ENCODE measurements at regions not wholly inside any gene's neighbourhood (a gene's known extent, or its start where the extent isn't known, plus 50 kb on each side); places are given as distances from the start of the nearest gene placed in this dataset.

DNA sequence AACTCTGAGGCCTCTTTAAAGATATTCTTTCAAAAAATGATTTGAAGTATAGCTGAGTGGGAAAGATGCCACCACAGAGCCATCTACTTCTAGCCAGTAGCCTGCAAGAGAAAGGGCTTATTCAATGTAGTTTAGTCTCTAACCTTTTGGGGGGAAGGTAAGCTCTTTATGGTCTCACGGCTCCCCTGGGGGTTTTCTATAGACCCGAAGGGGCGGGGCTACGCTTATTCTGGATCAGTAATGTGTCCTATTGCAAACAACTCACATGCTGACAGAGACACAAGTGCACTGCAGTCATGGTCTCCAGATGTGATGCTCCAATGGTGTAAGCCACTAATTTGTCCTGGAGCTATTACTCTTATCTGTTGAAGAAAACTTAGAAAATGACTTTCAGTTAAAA lies 53.4 kb upstream of the RPS23 start:
- TF ChIP-seq NFATC4 (CRISPR knock-in tag; IDR thresholded peaks at IDR 0.05), result no peak
- TF ChIP-seq, protein P1, sequence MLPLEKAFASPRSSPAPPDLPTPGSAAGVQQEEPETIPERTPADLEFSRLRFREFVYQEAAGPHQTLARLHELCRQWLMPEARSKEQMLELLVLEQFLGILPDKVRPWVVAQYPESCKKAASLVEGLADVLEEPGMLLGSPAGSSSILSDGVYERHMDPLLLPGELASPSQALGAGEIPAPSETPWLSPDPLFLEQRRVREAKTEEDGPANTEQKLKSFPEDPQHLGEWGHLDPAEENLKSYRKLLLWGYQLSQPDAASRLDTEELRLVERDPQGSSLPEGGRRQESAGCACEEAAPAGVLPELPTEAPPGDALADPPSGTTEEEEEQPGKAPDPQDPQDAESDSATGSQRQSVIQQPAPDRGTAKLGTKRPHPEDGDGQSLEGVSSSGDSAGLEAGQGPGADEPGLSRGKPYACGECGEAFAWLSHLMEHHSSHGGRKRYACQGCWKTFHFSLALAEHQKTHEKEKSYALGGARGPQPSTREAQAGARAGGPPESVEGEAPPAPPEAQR (CRISPR knock-in tag; IDR thresholded peaks at IDR 0.05), result no peak
- TF ChIP-seq, protein P2, sequence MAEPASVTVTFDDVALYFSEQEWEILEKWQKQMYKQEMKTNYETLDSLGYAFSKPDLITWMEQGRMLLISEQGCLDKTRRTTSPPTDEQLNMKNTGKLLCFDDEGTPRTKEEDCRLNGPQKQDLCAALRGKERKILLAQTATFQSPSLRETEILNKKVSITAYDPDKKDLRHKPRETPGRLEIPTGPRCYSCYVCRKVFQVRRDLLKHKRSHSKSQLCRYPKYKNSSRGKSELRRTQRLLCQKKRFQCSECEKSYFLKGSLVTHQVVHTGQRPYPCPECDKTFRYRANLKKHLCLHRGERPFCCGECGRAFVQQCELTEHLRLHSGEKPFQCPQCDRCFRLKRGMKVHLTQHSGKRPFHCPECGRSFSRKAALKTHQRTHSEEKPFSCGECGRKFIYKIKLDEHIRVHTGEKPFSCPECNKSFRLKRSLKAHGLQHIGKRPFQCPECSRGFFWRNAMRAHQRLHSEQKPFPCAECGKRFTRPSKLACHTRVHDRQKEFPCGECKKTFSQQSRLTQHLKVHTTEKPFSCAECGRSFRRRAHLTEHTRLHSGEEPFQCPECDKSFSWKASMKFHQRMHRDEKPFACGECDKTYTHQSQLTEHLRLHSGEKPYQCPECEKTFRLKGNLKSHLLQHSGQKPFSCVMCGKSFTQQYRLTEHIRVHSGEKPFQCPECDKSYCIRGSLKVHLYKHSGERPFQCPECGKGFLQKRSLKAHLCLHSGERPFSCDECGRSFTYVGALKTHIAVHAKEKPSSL (CRISPR knock-in tag; conservative IDR thresholded peaks at IDR 0.05), result no peak
- TF ChIP-seq SOX15 (CRISPR knock-in tag; IDR thresholded peaks at IDR 0.05), result no peak
- TF ChIP-seq, protein P3, sequence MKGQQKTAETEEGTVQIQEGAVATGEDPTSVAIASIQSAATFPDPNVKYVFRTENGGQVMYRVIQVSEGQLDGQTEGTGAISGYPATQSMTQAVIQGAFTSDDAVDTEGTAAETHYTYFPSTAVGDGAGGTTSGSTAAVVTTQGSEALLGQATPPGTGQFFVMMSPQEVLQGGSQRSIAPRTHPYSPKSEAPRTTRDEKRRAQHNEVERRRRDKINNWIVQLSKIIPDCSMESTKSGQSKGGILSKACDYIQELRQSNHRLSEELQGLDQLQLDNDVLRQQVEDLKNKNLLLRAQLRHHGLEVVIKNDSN (CRISPR knock-in tag; IDR thresholded peaks at IDR 0.05), result no peak
- no peak overlapping the region for H3K4me3 Mint-ChIP-seq
- peaks cover 32% of the 10 kb centered on the region for H3K9me3 Mint-ChIP-seq
- DNase-seq (ENCODE audit: low spot score) (no peak), ATAC-seq (peak; percentile 60)
- ChIA-PET POLR2A (no interaction called here), CTCF (interaction anchor here (1.6 kb wide), 1 partner anchor 16 kb away, joined by 4 read pairs; no protein-coding TSS in a partner anchor)
- H3K4me1 Mint-ChIP-seq, result peaks cover 4% of the 10 kb centered on the region; the same call in 1 of the 2 replicates
- H3K27ac Mint-ChIP-seq, result no peak overlapping the region
- H3K27me3 Mint-ChIP-seq (ENCODE audit: low read depth), result peaks cover 3% of the 10 kb centered on the region; the same call in 1 of the 2 replicates
- peaks cover 18% of the 10 kb centered on the region for H3K36me3 Mint-ChIP-seq

DNA sequence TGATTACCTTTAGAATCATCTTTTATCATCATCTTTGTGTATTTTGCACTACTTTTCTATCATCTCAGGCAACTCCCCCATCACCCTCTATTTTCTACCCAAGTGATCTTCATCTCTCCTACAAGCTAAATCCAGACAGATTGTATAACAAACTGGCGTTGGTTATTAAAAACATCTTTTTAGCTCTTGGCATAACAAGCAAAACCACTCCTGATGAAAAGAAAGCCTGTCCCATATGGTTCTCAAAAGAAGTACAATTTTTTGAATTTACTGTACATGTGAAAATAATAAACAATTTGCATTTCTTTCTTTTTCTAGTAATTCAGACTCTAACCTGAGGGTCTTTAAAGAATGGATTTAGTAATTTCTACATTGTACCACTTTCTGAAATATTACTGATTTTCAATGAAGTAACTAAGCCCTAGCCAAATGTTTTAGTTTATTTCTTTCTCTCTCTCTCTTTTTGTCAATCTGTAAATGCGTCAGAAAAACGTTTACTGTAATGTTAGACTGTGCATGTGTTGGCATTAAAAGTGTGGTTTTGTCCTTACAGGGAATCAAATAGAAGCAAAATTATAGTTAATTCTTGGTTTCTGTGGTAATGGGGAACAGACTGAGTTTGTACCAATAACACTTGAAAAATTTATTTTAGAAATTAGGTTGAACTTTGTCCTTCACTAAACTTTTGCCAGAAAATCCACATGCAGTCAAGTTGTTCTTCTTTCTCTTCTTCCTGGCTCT lies 52.5 kb upstream of the RPS23 start:
- CTCF ChIA-PET, result interaction anchor here (1.6 kb wide), 1 partner anchor 17 kb away, joined by 4 read pairs; no protein-coding TSS in a partner anchor
- H3K27me3 Mint-ChIP-seq (ENCODE audit: low read depth), result peaks cover 3% of the 10 kb centered on the region; the same call in 1 of the 2 replicates
- DNase-seq (ENCODE audit: low spot score) (no peak), ATAC-seq (no peak)
- peaks cover 18% of the 10 kb centered on the region for H3K36me3 Mint-ChIP-seq
- H3K4me3 Mint-ChIP-seq, result no peak overlapping the region
- peaks cover 4% of the 10 kb centered on the region; the same call in 1 of the 2 replicates for H3K4me1 Mint-ChIP-seq
- POLR2A ChIA-PET, result no interaction called here
- peaks cover 32% of the 10 kb centered on the region for H3K9me3 Mint-ChIP-seq
- H3K27ac Mint-ChIP-seq, result no peak overlapping the region
- no peak for TF ChIP-seq SMAD4 (CRISPR knock-in tag; IDR thresholded peaks at IDR 0.05)
- TF ChIP-seq, protein P4, sequence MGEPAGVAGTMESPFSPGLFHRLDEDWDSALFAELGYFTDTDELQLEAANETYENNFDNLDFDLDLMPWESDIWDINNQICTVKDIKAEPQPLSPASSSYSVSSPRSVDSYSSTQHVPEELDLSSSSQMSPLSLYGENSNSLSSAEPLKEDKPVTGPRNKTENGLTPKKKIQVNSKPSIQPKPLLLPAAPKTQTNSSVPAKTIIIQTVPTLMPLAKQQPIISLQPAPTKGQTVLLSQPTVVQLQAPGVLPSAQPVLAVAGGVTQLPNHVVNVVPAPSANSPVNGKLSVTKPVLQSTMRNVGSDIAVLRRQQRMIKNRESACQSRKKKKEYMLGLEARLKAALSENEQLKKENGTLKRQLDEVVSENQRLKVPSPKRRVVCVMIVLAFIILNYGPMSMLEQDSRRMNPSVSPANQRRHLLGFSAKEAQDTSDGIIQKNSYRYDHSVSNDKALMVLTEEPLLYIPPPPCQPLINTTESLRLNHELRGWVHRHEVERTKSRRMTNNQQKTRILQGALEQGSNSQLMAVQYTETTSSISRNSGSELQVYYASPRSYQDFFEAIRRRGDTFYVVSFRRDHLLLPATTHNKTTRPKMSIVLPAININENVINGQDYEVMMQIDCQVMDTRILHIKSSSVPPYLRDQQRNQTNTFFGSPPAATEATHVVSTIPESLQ (CRISPR knock-in tag; IDR thresholded peaks at IDR 0.05), result no peak
- no peak for TF ChIP-seq GABPB1 (CRISPR knock-in tag; IDR thresholded peaks at IDR 0.05)
- TF ChIP-seq, protein P5, sequence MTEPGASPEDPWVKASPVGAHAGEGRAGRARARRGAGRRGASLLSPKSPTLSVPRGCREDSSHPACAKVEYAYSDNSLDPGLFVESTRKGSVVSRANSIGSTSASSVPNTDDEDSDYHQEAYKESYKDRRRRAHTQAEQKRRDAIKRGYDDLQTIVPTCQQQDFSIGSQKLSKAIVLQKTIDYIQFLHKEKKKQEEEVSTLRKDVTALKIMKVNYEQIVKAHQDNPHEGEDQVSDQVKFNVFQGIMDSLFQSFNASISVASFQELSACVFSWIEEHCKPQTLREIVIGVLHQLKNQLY (CRISPR knock-in tag; IDR thresholded peaks at IDR 0.05), result no peak
- TF ChIP-seq, protein P6, sequence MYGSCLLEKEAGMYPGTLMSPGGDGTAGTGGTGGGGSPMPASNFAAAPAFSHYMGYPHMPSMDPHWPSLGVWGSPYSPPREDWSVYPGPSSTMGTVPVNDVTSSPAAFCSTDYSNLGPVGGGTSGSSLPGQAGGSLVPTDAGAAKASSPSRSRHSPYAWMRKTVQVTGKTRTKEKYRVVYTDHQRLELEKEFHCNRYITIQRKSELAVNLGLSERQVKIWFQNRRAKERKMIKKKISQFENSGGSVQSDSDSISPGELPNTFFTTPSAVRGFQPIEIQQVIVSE (CRISPR knock-in tag; IDR thresholded peaks at IDR 0.05; ENCODE audit: borderline replicate concordance), result no peak
- TF ChIP-seq, protein P7, sequence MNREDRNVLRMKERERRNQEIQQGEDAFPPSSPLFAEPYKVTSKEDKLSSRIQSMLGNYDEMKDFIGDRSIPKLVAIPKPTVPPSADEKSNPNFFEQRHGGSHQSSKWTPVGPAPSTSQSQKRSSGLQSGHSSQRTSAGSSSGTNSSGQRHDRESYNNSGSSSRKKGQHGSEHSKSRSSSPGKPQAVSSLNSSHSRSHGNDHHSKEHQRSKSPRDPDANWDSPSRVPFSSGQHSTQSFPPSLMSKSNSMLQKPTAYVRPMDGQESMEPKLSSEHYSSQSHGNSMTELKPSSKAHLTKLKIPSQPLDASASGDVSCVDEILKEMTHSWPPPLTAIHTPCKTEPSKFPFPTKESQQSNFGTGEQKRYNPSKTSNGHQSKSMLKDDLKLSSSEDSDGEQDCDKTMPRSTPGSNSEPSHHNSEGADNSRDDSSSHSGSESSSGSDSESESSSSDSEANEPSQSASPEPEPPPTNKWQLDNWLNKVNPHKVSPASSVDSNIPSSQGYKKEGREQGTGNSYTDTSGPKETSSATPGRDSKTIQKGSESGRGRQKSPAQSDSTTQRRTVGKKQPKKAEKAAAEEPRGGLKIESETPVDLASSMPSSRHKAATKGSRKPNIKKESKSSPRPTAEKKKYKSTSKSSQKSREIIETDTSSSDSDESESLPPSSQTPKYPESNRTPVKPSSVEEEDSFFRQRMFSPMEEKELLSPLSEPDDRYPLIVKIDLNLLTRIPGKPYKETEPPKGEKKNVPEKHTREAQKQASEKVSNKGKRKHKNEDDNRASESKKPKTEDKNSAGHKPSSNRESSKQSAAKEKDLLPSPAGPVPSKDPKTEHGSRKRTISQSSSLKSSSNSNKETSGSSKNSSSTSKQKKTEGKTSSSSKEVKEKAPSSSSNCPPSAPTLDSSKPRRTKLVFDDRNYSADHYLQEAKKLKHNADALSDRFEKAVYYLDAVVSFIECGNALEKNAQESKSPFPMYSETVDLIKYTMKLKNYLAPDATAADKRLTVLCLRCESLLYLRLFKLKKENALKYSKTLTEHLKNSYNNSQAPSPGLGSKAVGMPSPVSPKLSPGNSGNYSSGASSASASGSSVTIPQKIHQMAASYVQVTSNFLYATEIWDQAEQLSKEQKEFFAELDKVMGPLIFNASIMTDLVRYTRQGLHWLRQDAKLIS (CRISPR knock-in tag; IDR thresholded peaks at IDR 0.05; ENCODE audit: borderline replicate concordance), result no peak
- TF ChIP-seq SMAD3 (CRISPR knock-in tag; IDR thresholded peaks at IDR 0.05; ENCODE audit: borderline replicate concordance), result no peak
- TF ChIP-seq ELF4 (CRISPR knock-in tag; IDR thresholded peaks at IDR 0.05; ENCODE audit: low read depth), result no peak
- TF ChIP-seq NFE2L1 (CRISPR knock-in tag; IDR thresholded peaks at IDR 0.05), result no peak
- TF ChIP-seq, protein P8, sequence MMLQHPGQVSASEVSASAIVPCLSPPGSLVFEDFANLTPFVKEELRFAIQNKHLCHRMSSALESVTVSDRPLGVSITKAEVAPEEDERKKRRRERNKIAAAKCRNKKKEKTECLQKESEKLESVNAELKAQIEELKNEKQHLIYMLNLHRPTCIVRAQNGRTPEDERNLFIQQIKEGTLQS (CRISPR knock-in tag; conservative IDR thresholded peaks at IDR 0.05), result no peak
- no peak for TF ChIP-seq ATF1 (CRISPR knock-in tag; IDR thresholded peaks at IDR 0.05)
- no peak for TF ChIP-seq FOXP1 (CRISPR knock-in tag; IDR thresholded peaks at IDR 0.05; ENCODE audit: borderline replicate concordance)
- TF ChIP-seq, protein P2 (CRISPR knock-in tag; conservative IDR thresholded peaks at IDR 0.05), result no peak
